ENCODE measurements at regions not wholly inside any gene's neighbourhood (a gene's known extent, or its start where the extent isn't known, plus 50 kb on each side); places are given as distances from the start of the nearest gene placed in this dataset.

GRCh38 chrX:5278908-5279307, 949.8 kb downstream of the NLGN4X start:
- H3K79me2 ChIP-seq (replicated peaks; ENCODE audit: insufficient read depth): no peaks in the 10 kb centered on the region
- no peak overlapping the region for H3K4me3 Mint-ChIP-seq
- H3K27ac Mint-ChIP-seq: no peak overlapping the region
- H3K27ac ChIP-seq (ENCODE audit: low read depth): no peak overlapping the region
- H3K27me3 Mint-ChIP-seq (ENCODE audit: insufficient read depth, low read depth, poor library complexity): no peaks in the 10 kb centered on the region
- no peaks in the 10 kb centered on the region for H4K20me1 ChIP-seq (replicated peaks; ENCODE audit: insufficient read depth)
- ATAC-seq: no peak
- no peaks in the 10 kb centered on the region for H3K27me3 ChIP-seq (ENCODE audit: insufficient read depth)
- no peaks in the 10 kb centered on the region for H3K4me1 Mint-ChIP-seq
- no peaks in the 10 kb centered on the region for H3K9me2 ChIP-seq (ENCODE audit: insufficient read depth)
- peaks cover 12% of the 10 kb centered on the region for H3K9me3 Mint-ChIP-seq
- H3K36me3 ChIP-seq (ENCODE audit: insufficient read depth): no peaks in the 10 kb centered on the region
- no peak overlapping the region for H3K4me3 ChIP-seq
- H2AFZ ChIP-seq: no peak overlapping the region
- H3K36me3 Mint-ChIP-seq (ENCODE audit: low read depth): peaks cover 7% of the 10 kb centered on the region; the same call in 2 of the 3 replicates
- H3K4me1 ChIP-seq (ENCODE audit: insufficient read depth): no peaks in the 10 kb centered on the region
- TF ChIP-seq ZNF462 (CRISPR knock-in tag; IDR thresholded peaks at IDR 0.05): no peak
- TF ChIP-seq NANOG (IDR thresholded peaks at IDR 0.05; ENCODE audit: borderline replicate concordance): no peak
- TF ChIP-seq ZNF114 (CRISPR knock-in tag; IDR thresholded peaks at IDR 0.05): no peak
- no peak for TF ChIP-seq CREB1 (CRISPR knock-in tag; IDR thresholded peaks at IDR 0.05; ENCODE audit: low read depth)
- no peak for TF ChIP-seq CTCF (conservative IDR thresholded peaks at IDR 0.05; ENCODE audit: low read depth in 2 of 2)
- TF ChIP-seq STAT1 (IDR thresholded peaks at IDR 0.05; ENCODE audit: unreplicated experiment): no peak
- no peak for TF ChIP-seq ZNF331 (CRISPR knock-in tag; IDR thresholded peaks at IDR 0.05; ENCODE audit: low read depth)
- no peak for TF ChIP-seq EZH2 (IDR thresholded peaks at IDR 0.05; ENCODE audit: low read depth, unreplicated experiment)
- no peak for TF ChIP-seq JUNB (IDR thresholded peaks at IDR 0.05; ENCODE audit: unreplicated experiment)
- no peak for TF ChIP-seq EZH2phosphoT487 (IDR thresholded peaks at IDR 0.05; ENCODE audit: unreplicated experiment)
- DNase-seq (ENCODE audit: low spot score): no peak
- H3F3A ChIP-seq (replicated peaks; ENCODE audit: low read depth): no peaks in the 10 kb centered on the region
- H3K4me2 ChIP-seq: no peak overlapping the region
